GM19324 (cell line): ENCODE measurements at regions not wholly inside any gene's neighbourhood (a gene's known extent, or its start where the extent isn't known, plus 50 kb on each side); places are given as distances from the start of the nearest gene placed in this dataset.

ENCODE experiments used
- ATAC-seq: cut with Tn5 transposase; IDR thresholded peaks from one replicate; pipeline ENCODE4 v1.9.1; 2021; ENCODE audit warnings: mild to moderate bottlenecking, moderate library complexity; ENCODE audit not compliant: unreplicated experiment, low FRiP score

DNA sequence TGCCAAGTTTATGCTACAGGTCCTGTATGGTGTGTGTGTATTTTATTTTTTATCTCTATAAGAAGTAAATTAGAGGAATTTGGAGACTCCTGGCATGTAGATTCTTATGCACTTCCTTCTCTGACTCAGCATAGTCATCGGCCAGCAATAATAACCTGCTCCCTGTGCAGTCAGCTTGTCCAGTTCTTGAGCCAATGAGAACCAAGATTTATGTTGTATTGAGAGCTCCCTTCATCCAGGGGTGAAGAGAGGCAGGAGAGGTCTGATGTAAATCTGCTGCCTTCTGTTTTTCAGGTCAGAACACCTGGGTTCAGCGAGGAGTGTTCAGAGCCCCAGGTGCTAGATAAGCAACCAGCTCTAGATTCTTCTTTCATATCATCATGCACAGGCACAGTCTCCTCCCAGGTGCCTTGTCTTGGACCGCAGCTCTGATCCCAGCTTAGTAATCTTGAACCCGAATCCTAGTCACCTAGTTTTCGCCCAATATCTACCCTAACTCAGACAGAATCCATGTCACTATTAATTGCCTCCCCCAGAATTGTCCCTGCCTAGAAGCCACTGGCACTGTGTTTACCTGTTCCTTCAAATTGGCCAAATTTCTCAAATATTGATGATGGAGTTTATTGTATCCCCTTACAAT is 328.2 kb upstream of the NCAM1 start:
- ATAC-seq: no peak

DNA sequence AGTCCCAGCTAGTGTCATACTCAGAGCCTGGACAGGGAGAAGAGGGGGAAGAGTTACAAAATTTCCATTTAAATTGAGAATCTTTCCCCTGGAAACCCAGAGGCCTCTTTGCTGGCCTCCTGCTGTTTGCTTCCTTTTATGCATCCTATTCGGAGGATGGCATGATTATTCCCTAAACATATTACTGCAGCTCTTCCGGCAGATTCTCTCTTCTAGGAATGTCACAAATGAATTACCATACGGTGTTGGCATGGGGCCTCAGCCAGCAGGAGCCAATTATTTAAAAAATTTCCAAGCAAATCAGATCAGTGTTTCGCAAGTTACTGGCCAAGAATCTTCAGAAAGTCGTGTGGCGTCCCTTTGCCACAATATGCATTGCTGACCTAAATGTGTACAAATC is 326.7 kb upstream of the NCAM1 start:
- no peak for ATAC-seq

DNA sequence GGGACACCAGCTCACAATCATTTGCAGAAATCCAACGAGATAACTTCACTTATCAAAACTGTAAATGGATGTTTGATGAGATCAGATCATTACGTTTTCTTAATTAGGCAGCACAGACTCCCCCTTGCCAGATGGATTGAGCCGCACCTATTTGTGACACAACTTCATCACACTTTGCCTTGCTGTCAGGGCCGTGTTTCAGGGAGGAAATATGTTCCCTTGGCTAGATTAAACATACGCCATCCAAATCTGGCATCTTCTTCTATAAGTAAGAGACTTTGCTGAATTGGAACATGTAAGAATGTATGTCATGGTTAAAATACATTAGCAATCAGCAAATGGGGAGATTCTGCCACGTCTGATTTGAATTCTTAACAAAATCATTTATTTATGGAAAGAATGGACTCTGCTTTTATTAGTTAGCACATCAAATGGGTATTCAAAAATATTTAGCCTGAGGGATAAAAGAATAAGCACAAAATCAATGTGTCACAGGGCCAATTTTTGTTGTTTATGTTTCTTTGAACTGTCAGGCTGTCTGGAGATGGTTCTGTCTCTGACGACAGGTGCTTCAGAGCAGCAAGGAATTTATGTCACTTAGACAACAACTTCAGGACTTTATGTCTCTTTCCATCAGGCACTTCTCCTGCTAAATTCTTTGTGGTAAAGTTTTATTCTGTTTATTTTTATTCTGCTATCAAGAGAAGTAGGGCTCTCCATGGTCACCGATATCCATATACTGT is 326.1 kb upstream of the NCAM1 start:
- ATAC-seq: no peak

- ATAC-seq: no peak
Measured at GRCh38 chr11:112637076-112637475, 324.1 kb upstream of the NCAM1 start.

DNA sequence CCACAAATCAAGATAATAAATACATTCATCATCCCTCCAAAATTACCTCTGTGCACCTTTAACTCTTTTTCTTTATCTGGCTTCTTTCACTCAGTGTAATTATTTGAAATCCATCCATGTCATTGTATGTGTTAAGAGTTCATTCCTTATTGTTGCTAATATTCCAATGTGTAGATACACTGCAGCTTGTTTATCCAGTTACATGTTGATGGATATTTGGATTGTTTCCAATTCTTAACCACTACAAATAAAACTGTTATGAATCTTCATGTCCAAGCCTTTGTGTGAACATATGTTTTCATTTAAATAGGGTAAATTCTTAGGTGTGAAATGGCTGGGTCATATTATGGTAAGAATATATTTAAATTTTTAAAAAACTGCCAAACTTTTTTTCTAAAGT is 323.3 kb upstream of the NCAM1 start:
- ATAC-seq: no peak

DNA sequence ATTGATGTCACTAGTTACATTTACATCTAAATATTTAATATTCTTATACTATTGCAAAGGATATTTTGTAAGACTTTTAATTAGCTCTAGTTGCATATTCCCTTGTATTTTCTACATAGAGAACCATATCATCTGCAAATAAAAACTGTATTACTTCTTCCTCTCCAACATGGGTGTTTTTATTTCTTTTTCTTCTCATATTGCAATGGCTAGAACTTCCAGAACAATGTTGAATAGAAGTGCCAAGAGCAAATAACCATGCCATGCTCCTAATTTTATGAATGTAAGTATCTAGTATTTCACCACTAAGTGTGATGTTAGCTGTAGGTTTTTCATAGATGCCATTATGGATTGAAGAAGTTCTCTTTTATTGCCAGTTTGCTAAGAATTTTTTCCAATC is 321.8 kb upstream of the NCAM1 start:
- no peak for ATAC-seq

DNA sequence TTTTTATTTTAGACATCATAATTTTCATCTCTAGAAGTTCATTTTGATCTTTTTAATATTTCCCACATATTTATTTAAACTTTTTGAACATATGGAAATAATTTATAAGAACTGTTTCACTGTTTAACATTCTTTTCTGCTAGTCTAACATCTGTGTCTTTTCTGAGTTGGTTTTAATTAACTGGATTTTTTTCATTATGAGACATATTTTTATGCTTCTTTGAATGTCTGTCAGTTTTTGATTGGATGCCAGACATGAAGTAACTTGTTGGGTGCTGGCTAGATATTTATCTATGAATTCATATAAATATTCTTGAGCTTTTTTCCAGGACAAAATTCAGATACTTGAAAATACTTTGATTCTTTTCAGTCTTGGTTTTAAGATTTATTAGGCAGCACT is 317.8 kb upstream of the NCAM1 start:
- no peak for ATAC-seq

DNA sequence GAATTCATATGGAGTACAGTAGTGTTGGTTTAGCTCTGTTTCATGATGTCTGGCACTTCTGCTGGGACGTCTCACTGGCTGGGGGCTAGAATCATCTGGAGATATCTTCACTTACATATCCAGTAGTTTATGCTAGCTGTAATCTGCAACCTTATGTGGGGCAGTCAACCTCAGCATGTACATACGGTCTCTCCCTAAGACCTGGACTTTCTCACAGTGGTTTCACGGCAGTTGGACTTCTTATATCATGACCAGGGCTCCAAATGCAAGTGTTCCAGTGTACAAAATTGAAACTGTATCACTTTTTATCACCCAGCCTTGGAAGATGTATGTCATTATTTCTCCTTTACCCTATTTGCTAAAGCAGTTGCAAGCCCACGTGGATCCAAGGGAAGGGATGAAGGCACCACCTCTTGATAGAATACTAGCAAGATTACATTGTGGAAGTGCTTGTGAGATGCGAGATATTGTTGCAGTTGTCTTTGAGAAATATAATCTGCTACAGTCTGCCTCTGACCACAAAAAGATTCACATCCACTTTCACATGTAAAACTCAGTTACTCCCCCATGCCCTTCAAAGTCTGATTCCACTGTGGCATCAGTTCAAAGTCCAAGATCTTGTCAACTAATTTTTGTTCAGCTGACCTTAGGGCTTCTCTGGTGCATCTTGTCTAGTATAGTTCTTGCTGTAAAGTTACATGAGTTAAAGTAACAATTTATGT is 316.6 kb upstream of the NCAM1 start:
- peak; percentile 85 for ATAC-seq

- ATAC-seq: no peak
Measured at GRCh38 chr11:112649856-112650255, 311.4 kb upstream of the NCAM1 start.

DNA sequence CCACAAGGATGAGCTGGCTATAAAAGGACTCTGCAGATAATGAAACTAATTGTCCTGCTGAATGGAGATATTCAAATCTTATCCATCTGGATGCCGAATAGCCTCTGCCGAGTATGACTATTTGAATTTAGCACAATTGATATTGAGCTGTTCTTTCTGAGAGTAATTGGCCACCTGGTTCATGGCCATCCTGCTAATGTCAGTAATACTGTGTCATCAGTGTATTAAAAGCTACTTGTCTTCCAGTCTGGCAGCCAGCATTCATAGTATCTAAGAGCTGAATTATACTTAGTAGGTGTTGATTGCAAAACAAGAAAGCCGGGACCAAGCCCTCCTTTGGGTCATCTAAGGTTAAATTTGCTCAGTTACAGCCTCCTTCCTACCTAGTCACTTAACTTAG is 310.7 kb upstream of the NCAM1 start:
- no peak for ATAC-seq

DNA sequence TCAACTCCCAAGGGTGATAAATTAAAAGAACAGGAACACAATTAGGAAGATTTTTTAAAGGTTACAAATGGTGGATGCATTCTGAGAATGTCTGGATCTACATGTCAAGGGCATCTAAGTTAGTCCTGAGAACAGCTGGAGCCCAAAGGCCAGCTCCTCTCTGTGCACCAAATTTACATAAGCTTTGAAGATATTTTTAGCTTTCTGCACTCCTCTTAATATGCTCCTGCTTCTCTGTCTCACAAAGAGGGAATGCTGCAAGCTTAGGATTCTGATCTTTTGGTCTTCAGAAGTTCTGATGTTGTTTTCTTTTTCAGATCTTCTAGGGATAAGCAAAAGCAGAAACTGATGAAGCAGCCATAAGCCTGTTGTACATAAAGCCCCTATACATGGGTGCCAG is 309.8 kb upstream of the NCAM1 start:
- ATAC-seq: no peak

GRCh38 chr11:112652786-112653390 is 308.3 kb upstream of the NCAM1 start:
- no peak for ATAC-seq

DNA sequence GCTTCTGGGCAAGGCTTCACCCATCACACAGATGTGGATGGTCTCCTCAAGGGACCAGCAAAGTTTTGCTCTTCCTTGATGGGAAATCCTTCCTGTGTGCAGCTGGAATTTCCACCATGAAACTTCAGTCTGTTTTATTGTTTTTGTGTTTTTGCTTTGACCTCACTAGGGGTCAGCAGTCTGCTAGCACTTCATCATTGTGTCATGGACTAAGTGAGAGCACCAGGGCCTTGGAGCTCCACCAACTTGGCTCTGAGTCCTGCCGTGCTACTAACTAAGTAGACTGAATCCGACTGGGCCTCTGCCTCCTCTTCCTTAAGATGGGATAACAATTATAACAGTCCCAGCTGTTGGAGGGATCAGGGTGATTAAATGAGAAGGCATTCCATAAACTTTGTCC is 305.8 kb upstream of the NCAM1 start:
- no peak for ATAC-seq

GRCh38 chr11:112656772-112657428 is 304.3 kb upstream of the NCAM1 start:
- no peak for ATAC-seq

DNA sequence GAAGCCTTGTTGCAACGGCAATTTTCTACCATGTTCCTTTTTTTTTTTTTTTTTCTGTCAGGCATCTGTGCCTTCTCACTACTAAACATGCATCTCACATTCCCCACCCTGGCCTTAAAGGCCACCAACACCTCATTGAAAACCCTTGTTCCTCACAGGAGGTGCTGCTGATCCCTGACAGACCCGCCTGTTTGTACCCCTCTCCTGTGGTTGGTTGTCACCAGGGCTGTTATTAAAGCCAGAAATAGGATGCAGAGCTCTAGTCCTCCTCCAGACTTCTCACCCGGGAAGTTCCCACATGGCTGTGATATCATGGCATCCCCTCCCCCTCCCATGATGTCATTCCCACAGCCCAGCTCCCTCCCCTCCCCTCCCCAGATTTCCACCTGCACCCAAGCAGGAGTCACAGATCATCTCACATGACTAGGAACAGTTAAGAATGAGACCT is 302.8 kb upstream of the NCAM1 start:
- ATAC-seq: no peak

- ATAC-seq: no peak
Measured at GRCh38 chr11:112661146-112661545, 300.1 kb upstream of the NCAM1 start.

DNA sequence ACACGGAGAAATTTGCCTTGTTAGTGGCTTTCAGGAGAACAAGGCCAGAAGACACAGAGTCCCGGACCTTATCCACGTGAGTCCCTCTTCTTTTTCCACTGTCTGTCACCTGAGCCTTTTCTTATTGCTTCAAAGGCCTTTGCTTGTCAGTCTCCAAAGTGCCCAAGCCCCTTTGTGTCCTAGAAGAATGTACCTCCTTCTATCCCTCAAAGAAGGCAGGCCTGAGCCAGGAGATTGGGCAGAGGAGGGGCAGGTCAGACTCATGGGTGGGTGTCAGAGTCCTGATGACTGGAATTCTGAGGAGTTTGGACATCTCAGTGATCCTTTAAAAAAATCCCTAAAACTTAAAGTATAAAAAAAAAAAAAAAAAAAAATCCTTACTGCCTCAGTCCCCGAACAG is 299.6 kb upstream of the NCAM1 start:
- no peak for ATAC-seq

- ATAC-seq: no peak
Measured at GRCh38 chr11:112662554-112662953, 298.7 kb upstream of the NCAM1 start.

GRCh38 chr11:112663947-112664634 is 297.1 kb upstream of the NCAM1 start:
- no peak for ATAC-seq

DNA sequence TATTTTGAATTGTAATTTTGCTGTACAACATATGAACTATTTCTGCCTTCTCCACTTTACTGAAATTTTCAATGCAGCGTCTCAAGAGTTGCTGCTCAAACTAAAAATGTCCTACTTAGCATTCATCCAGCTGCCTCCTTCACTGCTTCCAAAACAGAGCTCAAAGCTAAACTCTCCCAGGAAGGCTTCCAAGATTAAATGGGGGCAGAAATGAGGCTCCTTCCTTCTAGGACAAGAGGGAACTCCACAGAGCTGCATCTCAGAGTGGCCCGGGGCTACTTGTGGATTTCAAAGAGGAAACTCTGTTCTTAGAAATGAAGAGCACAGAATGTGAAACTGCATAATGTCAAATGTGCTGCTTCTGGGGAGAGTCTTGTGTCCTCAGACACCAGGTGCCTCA is 295.9 kb upstream of the NCAM1 start:
- no peak for ATAC-seq
